Activated CD8-positive, alpha-beta memory T cell treated with anti-CD3 and anti-CD28 coated beads, Interleukin-2, amount 50 U/mL, for 24 hours (primary cell): ENCODE measurements at regions not wholly inside any gene's neighbourhood (a gene's known extent, or its start where the extent isn't known, plus 50 kb on each side); places are given as distances from the start of the nearest gene placed in this dataset.
"Not testable (repeated sequence)": the region's sequence is repeated elsewhere in the genome, so short reads cannot be mapped to it uniquely, and the experiment has no call there.

Experiments used
- DNase-seq: peaks from one replicate; pipeline ENCODE4 v3.0.0-alpha.2; 2020; ENCODE audit errors: extremely low read depth

DNA sequence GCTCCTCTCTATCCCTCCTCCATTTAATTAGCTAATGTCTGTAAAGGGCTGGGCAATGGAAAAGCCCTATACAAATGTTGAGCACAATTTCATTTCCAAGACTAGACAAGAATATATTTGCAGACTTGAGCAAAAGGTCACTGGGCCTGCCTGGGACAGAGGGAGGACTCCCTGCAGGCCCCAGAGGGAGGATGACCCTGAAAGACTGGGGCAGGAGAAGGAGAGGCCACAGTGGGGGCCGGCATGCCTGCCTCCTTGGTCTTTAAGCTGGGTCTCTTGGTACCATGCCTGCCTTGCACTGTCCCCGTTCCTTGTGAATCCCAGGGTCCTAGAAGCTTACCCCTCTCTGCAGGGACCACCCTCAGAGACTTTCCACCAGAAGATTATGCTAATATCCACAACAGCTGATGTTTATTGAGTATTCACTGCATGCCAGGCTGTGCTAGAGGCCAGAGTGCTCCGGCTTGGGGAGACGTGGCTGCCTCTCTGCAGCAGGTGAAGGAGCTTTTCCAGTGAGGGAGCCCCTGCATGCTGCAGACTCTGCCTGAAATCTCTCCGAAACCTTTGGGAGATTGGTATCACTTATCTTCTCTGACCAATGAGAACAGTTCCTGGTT, 72.7 kb upstream of the HSPA9 start:
- DNase-seq: no peak

DNA sequence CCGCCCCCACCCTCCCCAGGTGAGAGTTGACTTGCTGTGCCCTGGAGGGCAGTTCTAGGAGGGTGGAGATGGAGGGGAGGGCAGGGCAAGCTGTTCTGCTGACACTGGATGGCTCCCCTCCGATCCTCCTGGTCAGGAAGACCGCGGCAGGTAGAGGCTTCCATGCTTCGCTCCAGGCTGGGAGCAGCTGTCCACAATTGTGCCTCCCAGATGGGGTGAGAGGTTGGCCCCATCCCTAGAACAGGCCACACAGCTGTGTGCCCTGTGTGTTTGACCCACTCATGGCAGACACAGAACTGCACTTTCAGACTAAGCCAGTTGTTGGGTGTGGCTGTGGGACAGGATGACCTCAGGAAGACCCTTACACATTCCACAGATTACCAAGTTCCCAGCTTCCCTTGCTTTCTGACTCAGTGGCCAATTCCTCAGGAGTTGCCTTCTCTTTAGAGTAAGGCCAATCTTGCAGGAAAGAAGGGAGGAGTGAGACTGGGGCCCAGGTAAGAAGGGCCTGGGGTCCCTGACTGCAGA, 72.1 kb upstream of the HSPA9 start:
- DNase-seq: no peak

GRCh38 chr5:138646671-138647070, 71.5 kb upstream of the HSPA9 start:
- no peak for DNase-seq

DNA sequence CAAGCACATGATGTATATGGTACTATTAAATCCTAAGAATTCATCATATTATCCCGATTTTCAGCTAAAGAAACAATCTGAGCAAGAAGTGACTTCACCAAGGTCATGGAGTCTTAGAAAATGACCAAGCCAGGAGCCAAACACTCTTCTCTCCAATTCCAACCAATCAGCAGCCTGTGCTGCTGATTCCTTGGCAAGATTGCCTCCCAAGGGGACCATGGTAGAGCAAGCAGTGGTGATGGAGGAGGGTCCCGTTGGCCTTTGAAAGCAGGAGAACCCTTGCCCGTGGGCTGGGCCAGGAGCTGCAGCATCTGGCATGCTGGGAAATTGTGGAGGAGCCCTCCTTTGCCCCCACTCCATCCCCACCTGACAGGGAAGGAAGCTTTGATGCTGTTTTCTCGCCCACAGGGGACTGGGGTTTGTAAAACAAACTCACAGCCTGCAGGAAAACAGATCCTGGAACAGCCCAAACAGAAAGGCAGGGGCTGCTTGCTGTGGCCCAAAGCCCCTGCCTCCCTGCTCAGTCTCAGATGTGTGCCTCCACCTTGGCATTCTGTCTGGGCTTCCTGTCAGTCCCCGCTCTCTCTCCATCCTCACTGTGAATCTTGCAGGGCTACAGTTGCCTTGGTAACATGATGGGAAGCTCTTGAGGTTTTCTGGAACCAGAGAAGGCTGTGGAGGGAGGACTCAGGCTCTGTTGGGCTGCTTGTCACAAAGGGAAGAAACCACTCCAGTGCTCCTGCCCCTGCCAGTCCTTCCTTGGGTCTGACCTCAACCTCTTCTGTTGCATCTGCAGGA, 70.8 kb upstream of the HSPA9 start:
- DNase-seq: no peak

DNA sequence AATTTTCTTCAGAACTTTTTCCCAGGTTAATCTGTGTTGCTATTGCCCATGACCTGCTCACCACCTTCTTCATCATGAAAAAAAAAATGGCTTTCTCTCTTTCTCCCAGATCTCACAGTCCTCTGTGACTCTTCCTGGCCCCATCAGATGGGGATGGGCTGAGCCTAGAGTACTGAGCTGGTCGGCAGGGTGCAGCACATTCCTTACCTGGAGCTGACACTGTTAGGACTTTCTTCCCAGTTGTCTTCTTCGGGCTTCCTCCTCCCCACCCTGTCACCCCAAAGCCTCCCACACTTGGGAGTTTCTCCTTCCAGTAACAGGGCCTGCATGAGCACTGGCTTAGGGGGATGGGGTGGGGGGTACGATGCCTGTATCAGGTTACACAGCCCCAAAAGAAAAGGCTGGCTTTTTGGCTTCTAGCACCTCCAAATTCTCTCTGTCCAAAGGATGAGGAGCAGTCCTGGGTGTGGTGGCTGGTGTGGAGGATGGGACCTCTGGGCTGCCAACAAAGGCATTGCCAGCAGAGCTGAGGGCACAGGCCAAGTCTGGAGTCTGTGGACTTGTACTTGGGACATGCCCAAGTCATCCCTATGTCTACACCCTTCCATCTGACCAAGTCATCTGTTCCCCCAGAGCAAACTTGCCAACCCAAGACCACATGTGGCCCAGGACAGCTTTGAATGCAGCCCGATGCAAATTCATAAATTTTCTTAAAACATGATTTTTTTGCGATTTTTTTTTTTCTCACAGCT, 68.0 kb upstream of the HSPA9 start:
- no peak for DNase-seq

GRCh38 chr5:138641547-138642298, 66.5 kb upstream of the HSPA9 start:
- DNase-seq: peak; percentile 59

GRCh38 chr5:138640646-138641254, 65.5 kb upstream of the HSPA9 start:
- no peak for DNase-seq

DNA sequence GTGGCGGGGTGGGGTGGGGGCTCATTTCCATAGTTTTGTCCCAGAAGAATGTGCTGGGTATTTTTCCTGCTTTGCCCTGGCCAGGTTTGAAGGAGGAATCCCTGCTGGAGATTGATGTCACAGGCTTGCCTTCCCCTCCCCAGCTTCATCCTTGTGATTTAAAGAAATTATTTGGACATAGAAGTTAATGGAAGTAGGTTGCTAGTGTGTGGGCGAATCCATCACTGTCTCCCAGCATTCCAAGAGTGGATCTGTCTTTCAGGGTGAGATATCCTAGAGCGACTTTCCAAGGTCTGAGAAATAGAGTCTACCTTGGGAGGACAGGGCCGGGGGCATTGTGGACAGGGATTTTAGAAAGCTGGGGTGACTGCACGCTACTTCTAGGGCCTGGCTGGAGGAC, 64.9 kb upstream of the HSPA9 start:
- no peak for DNase-seq

DNA sequence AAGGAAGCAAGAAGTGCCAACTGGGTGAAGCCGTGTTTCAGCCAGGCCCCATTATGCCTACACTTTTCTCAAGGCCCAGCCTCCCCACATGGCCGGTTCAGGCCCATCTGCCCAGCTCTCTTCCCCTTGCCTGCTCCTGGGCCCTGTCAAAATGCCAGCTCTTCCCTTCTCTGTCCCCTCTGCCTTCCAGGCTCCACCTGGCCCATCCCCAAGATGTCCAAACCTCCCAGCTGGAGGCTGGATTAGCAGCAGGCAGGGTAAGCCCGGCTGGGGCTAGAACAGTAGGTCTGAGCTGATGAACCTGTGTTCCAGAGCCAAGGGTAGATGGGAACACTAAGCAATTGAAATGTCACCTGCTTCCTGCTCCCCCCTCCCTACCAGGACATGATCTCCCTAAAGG, 64.1 kb upstream of the HSPA9 start:
- DNase-seq: no peak

- no peak for DNase-seq
Measured at GRCh38 chr5:138637256-138637655, 62.1 kb upstream of the HSPA9 start.

DNA sequence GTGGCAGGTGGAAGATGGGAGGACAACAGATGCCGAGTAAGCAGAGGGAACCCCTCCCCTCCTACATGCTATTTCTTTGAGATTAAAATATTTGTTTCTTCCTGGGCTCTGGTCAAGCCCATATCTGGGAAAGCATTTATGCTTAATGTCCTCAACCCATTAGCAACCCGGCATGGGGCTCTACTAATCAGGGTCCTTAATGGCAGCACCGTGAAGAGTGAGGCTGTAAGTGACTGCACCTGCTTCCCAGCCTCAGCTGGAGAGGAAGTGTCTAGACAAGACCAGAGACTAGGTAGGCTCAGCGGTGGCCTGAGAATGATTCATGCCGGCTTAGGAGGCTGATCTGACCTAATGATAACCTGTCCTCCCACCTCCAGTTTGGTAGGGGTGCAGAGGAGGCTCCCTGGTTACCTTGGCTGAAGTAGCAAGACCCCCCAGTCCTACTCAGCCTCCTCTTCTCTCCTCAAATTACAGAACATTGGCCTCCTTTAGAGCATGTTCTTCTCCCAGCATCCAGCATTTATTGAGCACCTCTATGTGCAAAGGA, 61.3 kb upstream of the HSPA9 start:
- no peak for DNase-seq

GRCh38 chr5:138635708-138636107, 60.5 kb upstream of the HSPA9 start:
- no peak for DNase-seq

- no peak for DNase-seq
Measured at GRCh38 chr5:138635265-138635664, 60.1 kb upstream of the HSPA9 start.

DNA sequence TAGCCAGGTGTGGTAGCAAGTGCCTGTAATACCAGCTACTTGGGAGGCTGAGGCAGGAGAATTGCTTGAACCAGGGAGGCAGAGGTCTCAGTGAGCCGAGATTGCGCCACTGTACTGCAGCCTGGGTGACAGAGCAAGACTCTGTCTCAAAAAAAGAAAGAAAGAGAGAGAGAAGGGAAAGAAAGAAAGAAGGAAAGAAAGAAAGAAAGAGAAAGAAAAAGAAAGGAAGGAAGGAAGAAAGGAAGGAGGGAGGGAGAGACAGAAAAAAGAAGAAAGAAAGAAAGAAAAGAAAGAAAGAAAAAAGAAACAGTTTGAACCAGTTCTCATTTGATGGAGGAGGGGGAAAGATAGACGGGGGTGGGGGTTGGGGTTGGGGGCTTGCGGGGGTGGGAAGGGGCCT, 59.6 kb upstream of the HSPA9 start:
- DNase-seq: not testable (repeated sequence)

DNA sequence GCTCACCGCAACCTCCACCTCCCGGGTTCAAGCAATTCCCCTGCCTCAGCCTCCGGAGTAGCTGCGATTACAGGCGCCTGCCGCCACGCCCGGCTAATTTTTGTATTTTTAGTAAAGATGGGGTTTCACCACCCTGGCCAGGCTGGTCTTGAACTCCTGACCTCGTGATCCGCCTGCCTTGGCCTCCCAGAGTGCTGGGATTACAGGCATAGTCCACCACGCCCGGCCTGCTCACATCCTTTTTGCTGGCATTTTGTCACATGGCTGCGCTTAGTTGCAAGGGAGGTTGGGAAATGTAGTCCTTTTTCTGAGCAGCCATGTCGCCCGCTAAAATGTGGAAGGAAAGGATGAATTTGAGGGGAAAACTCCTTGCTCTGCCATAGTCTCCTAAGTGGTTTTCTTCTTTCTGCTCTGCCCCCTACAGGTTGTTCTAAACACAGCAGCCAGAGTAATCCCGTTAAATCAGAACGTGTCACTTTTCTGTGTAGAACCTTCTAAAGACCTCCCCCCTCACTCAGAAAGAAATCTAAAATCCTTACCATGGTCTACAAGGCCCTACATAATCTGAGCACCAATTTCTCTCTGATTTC, 57.8 kb upstream of the HSPA9 start:
- DNase-seq: no peak

GRCh38 chr5:138631096-138631928, 56.1 kb upstream of the HSPA9 start:
- no peak for DNase-seq

DNA sequence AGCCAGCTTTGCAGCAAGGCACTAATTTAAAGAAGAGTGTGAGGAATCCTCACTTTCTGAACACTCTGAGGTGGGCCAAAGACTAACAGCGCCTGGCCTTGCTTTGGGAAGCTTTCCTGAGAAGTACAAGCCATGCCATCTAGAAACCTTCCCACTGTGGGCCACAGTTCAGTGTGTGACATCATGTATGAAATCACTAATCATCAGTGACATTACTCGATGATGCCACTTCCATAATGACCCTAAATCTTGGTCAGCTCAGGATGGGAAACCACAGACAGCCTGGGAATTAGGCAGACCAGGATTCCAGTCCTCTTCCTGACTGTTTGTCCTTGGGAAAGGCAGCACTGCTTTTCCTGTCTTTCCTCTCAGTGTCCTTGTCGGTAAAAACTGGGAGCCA, 54.2 kb upstream of the HSPA9 start:
- DNase-seq: no peak

DNA sequence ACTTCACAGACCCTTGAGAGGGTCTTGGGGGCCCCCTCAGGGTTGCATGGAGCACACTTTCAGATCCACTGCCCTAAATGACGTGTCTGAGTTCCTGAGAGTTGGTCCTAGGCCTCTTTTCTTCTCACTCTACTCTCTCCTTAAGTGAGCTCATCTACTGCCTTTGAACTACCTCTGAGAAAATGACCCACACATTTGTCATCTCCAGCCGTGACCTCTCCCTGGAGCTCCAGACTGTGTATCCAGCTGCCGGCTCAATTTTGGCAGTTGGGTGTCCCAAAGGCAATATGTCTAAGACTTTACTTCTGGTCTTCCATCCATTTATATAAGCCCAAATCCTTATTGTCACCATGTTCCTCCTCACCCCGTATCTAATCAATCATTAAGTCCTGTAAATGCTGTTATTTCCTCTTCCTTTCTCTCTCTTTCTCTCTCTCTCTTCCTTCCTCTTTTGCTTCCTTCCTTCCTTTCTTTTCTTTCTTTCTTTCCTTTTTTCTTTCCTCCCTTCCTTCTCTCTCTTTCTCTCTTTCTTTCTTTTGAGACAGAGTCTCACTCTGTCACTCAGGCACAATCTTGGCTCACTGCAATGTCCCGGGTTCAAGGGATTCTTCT, 51.2 kb upstream of the HSPA9 start:
- no peak for DNase-seq

DNA sequence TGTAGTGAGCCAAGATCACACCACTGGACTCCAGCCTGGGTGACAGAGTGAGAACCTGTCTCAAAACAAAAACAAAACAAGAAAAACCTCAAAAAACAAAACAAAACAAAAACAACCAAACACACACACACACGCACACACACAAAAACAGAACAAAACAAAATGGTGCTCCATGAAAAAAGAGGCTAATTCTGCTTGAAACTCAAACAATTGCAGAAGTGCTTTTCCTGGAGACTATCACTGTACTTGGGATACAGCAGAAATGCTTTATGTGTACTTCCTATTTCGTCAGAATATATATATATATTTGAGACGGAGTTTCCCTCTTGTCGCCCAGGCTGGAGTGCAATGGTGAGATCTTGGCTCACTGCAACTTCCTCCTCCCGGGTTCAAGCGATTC, 49.9 kb upstream of the HSPA9 start:
- DNase-seq: no peak
